ENCODE measurements at regions not wholly inside any gene's neighbourhood (a gene's known extent, or its start where the extent isn't known, plus 50 kb on each side); places are given as distances from the start of the nearest gene placed in this dataset.
"Not testable (repeated sequence)": the region's sequence is repeated elsewhere in the genome, so short reads cannot be mapped to it uniquely, and the experiment has no call there.

- Histone ChIP-seq H3K9me3 (no peaks in the 10 kb centered on the region), H3K4me3 (no peak overlapping the region), H3K27ac (no peak overlapping the region), H3K27me3 (ENCODE audit: low read depth) (no peaks in the 10 kb centered on the region), H3K36me3 (no peaks in the 10 kb centered on the region), H3K4me1 (no peaks in the 10 kb centered on the region)
- no peak for TF ChIP-seq CTCF (IDR thresholded peaks at IDR 0.05)
- ATAC-seq (no peak), DNase-seq (no peak)
- intact Hi-C loops (cut with DNase I): no loop called here
Observed at GRCh38 chr12:91256411-91256810, 73.8 kb upstream of the DCN start.

- intact Hi-C loops (cut with DNase I): no loop called here
- no peak for ATAC-seq
- no peak overlapping the region for H3K4me3 ChIP-seq
- no peaks in the 10 kb centered on the region for H3K36me3 ChIP-seq
- DNase-seq: no peak
- H3K9me3 ChIP-seq: no peaks in the 10 kb centered on the region
- no peaks in the 10 kb centered on the region for H3K27me3 ChIP-seq (ENCODE audit: low read depth)
- TF ChIP-seq CTCF (IDR thresholded peaks at IDR 0.05): no peak
- H3K27ac ChIP-seq: no peak overlapping the region
- no peaks in the 10 kb centered on the region for H3K4me1 ChIP-seq
Observed at GRCh38 chr12:91252341-91252740, 69.7 kb upstream of the DCN start.

GRCh38 chr12:91250273-91250665 is 67.7 kb upstream of the DCN start:
- no peaks in the 10 kb centered on the region for H3K9me3 ChIP-seq

GRCh38 chr12:91249518-91250272 is 67.1 kb upstream of the DCN start:
- no peaks in the 10 kb centered on the region for H3K4me1 ChIP-seq
- no peak overlapping the region for H3K4me3 ChIP-seq
- H3K9me3 ChIP-seq: no peaks in the 10 kb centered on the region
- intact Hi-C loops (cut with DNase I): no loop called here
- H3K27ac ChIP-seq: peak overlapping the region; percentile 44
- H3K27me3 ChIP-seq (ENCODE audit: low read depth): no peaks in the 10 kb centered on the region
- ATAC-seq (no peak), DNase-seq (no peak)
- no peaks in the 10 kb centered on the region for H3K36me3 ChIP-seq
- no peak for TF ChIP-seq CTCF (IDR thresholded peaks at IDR 0.05)

More at GRCh38 chr12:91250273-91250665, 67.7 kb upstream of the DCN start:
- TF ChIP-seq CTCF (IDR thresholded peaks at IDR 0.05): no peak
- H3K4me3 ChIP-seq: no peak overlapping the region
- DNase-seq (no peak), ATAC-seq (no peak)
- no peaks in the 10 kb centered on the region for H3K27me3 ChIP-seq (ENCODE audit: low read depth)
- peak overlapping the region; percentile 44 for H3K27ac ChIP-seq
- H3K4me1 ChIP-seq: no peaks in the 10 kb centered on the region
- intact Hi-C loops (cut with DNase I): no loop called here
- no peaks in the 10 kb centered on the region for H3K36me3 ChIP-seq

GRCh38 chr12:91249054-91249453 is 66.4 kb upstream of the DCN start:
- intact Hi-C loops (cut with DNase I): no loop called here
- Histone ChIP-seq H3K4me1 (no peaks in the 10 kb centered on the region), H3K27me3 (ENCODE audit: low read depth) (no peaks in the 10 kb centered on the region), H3K36me3 (no peaks in the 10 kb centered on the region), H3K4me3 (no peak overlapping the region), H3K27ac (no peak overlapping the region), H3K9me3 (no peaks in the 10 kb centered on the region)
- no peak for TF ChIP-seq CTCF (IDR thresholded peaks at IDR 0.05)
- ATAC-seq (no peak), DNase-seq (no peak)

GRCh38 chr12:91243177-91243576 is 60.6 kb upstream of the DCN start:
- ATAC-seq; intact Hi-C loops (cut with DNase I); H3K9me3 ChIP-seq; DNase-seq; H3K27me3 ChIP-seq (ENCODE audit: low read depth); H3K4me3 ChIP-seq; H3K27ac ChIP-seq; H3K4me1 ChIP-seq; H3K36me3 ChIP-seq: not testable (repeated sequence)

All from lower lobe of right lung (tissue), 2 donors.